WERI-Rb-1 (cell line): ENCODE measurements at regions not wholly inside any gene's neighbourhood (a gene's known extent, or its start where the extent isn't known, plus 50 kb on each side); places are given as distances from the start of the nearest gene placed in this dataset.

Experiments
- DNase-seq: peaks from one replicate; pipeline ENCODE4 v3.0.0-alpha.2; 2020
- H3K27ac ChIP-seq: fragments of 250-450 bp; sonication (Bioruptor Pico); 2 replicates; pipeline ENCODE4 v1.5.1; 2020; ENCODE audit warnings: mild to moderate bottlenecking, moderate library complexity
- H3K27me3 ChIP-seq: fragments of 250-450 bp; sonication (Bioruptor Pico); 2 replicates; pipeline ENCODE4 v1.5.1; 2021; ENCODE audit warnings: mild to moderate bottlenecking, low read depth, moderate library complexity; ENCODE audit not compliant: insufficient read depth, severe bottlenecking
- H3K36me3 ChIP-seq: fragments of 250-450 bp; sonication (Bioruptor Pico); 2 replicates; pipeline ENCODE4 v1.5.1; 2020; ENCODE audit warnings: mild to moderate bottlenecking, moderate library complexity
- H3K4me3 ChIP-seq: 2 replicates; pipeline ENCODE4 v1.5.1; 2011; ENCODE audit warnings: low read depth, mild to moderate bottlenecking, control low read depth, low read length
- H3K9me3 ChIP-seq: fragments of 250-450 bp; sonication (Bioruptor Pico); 2 replicates; pipeline ENCODE4 v1.5.1; 2021; ENCODE audit warnings: mild to moderate bottlenecking, moderate library complexity; ENCODE audit not compliant: severe bottlenecking
- TF ChIP-seq, protein P1 (sequence below): IDR thresholded peaks from 2 replicates; pipeline ENCODE4 v1.5.1; 2011; ENCODE audit warnings: low read depth, mild to moderate bottlenecking, control low read depth, inconsistent platforms, low read length

GRCh38 chr22:49423125-49423650 lies 404.5 kb downstream of the BRD1 start:
- H3K27me3 ChIP-seq = no peaks in the 10 kb centered on the region
- H3K9me3 ChIP-seq = peaks cover 4% of the 10 kb centered on the region
- no peak overlapping the region for H3K4me3 ChIP-seq
- TF ChIP-seq, protein P1, sequence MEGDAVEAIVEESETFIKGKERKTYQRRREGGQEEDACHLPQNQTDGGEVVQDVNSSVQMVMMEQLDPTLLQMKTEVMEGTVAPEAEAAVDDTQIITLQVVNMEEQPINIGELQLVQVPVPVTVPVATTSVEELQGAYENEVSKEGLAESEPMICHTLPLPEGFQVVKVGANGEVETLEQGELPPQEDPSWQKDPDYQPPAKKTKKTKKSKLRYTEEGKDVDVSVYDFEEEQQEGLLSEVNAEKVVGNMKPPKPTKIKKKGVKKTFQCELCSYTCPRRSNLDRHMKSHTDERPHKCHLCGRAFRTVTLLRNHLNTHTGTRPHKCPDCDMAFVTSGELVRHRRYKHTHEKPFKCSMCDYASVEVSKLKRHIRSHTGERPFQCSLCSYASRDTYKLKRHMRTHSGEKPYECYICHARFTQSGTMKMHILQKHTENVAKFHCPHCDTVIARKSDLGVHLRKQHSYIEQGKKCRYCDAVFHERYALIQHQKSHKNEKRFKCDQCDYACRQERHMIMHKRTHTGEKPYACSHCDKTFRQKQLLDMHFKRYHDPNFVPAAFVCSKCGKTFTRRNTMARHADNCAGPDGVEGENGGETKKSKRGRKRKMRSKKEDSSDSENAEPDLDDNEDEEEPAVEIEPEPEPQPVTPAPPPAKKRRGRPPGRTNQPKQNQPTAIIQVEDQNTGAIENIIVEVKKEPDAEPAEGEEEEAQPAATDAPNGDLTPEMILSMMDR = no peak
- H3K36me3 ChIP-seq = no peaks in the 10 kb centered on the region
- no peak for DNase-seq
- H3K27ac ChIP-seq = no peak overlapping the region

GRCh38 chr22:49422701-49423100 lies 405.0 kb downstream of the BRD1 start:
- DNase-seq = no peak

DNA sequence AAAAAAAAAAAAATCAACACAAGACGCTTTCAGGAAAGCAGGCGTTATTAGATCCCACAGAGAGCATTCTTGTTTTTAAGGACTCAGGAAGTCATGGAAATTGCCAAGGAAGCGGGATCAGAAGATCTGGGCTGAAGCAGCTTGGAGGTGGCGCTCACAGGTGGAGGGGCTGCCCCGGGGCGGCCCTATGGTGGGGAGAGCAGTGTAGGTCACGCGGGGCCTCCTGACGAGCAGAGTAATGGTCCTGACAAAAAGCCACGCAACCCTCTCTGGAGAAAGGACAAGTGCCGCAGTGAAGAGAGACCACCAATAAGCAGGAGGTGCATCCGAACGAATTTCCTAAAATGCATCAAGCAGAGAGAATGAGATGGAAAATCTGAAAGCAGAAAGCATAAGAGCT lies 407.0 kb downstream of the BRD1 start:
- H3K27me3 ChIP-seq = no peaks in the 10 kb centered on the region

More at GRCh38 chr22:49422701-49423100, 405.0 kb downstream of the BRD1 start:
- H3K27ac ChIP-seq = no peak overlapping the region
- no peak overlapping the region for H3K4me3 ChIP-seq
- H3K9me3 ChIP-seq = peaks cover 4% of the 10 kb centered on the region
- no peaks in the 10 kb centered on the region for H3K36me3 ChIP-seq
- no peaks in the 10 kb centered on the region for H3K27me3 ChIP-seq
- TF ChIP-seq, protein P1 = no peak

GRCh38 chr22:49419661-49420060 lies 408.0 kb downstream of the BRD1 start:
- DNase-seq = no peak
- no peaks in the 10 kb centered on the region for H3K27me3 ChIP-seq
- no peak overlapping the region for H3K4me3 ChIP-seq
- H3K36me3 ChIP-seq = no peaks in the 10 kb centered on the region
- TF ChIP-seq, protein P1 = no peak
- no peak overlapping the region for H3K27ac ChIP-seq
- H3K9me3 ChIP-seq = peaks cover 4% of the 10 kb centered on the region

More for the DNA sequence above, 407.0 kb downstream of the BRD1 start:
- DNase-seq = no peak
- Histone ChIP-seq H3K36me3 (no peaks in the 10 kb centered on the region), H3K9me3 (peaks cover 4% of the 10 kb centered on the region), H3K4me3 (no peak overlapping the region), H3K27ac (no peak overlapping the region)
- TF ChIP-seq, protein P1 = no peak

GRCh38 chr22:49418943-49419342 lies 408.7 kb downstream of the BRD1 start:
- no peaks in the 10 kb centered on the region for H3K27me3 ChIP-seq
- DNase-seq = no peak
- no peak overlapping the region for H3K27ac ChIP-seq
- no peaks in the 10 kb centered on the region for H3K36me3 ChIP-seq
- H3K9me3 ChIP-seq = peaks cover 4% of the 10 kb centered on the region
- TF ChIP-seq, protein P1 = no peak
- no peak overlapping the region for H3K4me3 ChIP-seq

GRCh38 chr22:49418341-49418894 lies 409.3 kb downstream of the BRD1 start:
- Histone ChIP-seq H3K36me3 (no peaks in the 10 kb centered on the region), H3K27me3 (no peaks in the 10 kb centered on the region), H3K27ac (no peak overlapping the region), H3K4me3 (no peak overlapping the region), H3K9me3 (peaks cover 4% of the 10 kb centered on the region)
- TF ChIP-seq, protein P1 = no peak
- no peak for DNase-seq
